Fibroblast of skin of abdomen (primary cell): ENCODE measurements at regions not wholly inside any gene's neighbourhood (a gene's known extent, or its start where the extent isn't known, plus 50 kb on each side); places are given as distances from the start of the nearest gene placed in this dataset.

Source experiments
- DNase-seq: peaks from one replicate; pipeline ENCODE4 v3.0.0-alpha.2; 2013

DNA sequence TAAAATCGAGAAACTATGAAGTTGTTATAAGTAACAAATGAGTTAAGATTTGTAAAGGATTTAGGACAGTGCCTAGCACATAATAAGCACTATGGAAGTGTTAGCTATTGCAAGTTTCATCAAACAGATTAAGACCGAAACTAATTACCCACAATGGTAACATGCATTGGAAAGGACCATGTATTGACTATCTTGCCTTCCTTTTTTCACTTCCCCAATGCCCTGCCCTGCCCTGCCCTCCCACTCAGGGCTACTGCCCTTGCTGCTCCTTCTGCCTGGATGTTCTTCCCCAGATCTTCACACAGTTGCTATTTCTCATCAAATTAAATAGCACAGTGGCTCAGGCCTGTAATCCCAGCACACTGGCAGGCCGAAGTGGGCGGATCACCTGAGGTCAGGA is 202.1 kb upstream of the PSMD7 start:
- DNase-seq = no peak

- DNase-seq = no peak
These were observed 204.3 kb upstream of the PSMD7 start for GRCh38 chr16:74092336-74092735.

GRCh38 chr16:74090871-74091270 is 205.7 kb upstream of the PSMD7 start:
- DNase-seq = no peak

GRCh38 chr16:74083541-74083940 is 213.1 kb upstream of the PSMD7 start:
- no peak for DNase-seq

DNA sequence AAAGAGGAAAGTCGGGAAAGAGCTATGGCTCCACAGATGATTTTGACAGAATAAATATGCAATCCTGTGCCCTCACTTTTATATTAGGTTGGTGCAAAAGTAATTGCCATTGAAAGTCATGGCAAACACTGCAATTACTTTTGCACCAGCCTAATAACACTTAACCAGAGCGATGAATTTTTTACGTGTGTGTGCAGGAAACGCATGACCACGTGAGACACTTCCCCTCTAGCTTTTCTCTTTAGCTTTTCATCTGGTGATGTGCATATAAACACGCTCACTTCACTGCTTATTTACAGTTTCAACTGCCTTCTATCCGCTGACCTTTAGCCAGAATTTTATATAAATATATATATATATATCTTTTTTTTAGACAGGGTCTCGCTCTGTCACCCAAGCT is 216.3 kb upstream of the PSMD7 start:
- DNase-seq = no peak

- no peak for DNase-seq
These were observed 217.4 kb upstream of the PSMD7 start for GRCh38 chr16:74079232-74079586.

GRCh38 chr16:74078511-74079231 is 217.9 kb upstream of the PSMD7 start:
- no peak for DNase-seq

DNA sequence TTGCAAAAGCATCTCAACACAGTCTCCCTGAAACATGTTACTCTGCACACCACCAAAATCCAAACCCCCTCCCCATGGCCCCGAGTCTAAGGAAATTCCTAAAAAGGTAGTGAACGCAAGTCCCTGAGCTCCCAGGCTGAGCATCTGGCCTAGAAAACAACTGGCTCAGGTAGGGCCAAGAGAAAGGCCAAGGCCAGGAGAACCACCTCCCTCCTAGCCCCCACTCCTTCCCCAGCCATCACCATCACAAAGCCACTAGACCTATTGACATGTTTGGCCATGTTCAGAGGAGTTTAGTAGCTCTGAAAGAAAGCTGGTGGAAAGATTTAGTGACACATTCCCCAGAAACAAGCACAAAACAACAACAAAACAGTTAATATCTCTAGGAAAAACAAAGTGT is 220.0 kb upstream of the PSMD7 start:
- no peak for DNase-seq

- DNase-seq = no peak
These were observed 221.2 kb upstream of the PSMD7 start for GRCh38 chr16:74075393-74075792.

DNA sequence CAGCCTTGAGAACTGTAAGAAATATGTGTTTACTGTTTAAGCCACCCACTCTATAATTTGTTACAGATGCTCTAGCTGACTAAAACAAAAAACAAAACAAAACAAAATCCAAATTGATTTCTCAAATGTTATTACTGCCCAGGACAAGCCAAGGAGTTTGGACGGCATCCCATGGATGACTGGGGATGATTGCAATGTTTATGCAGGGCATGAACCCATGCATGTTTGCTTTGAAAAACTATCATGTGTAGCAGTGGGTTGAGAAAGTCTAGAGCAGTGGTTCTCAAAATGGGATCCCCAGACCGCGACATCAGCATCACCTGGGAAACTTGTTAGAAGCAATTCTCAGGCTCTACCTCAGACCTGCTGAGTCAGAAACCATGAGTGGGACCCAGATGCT is 223.2 kb upstream of the PSMD7 start:
- DNase-seq = peak; percentile 7

DNA sequence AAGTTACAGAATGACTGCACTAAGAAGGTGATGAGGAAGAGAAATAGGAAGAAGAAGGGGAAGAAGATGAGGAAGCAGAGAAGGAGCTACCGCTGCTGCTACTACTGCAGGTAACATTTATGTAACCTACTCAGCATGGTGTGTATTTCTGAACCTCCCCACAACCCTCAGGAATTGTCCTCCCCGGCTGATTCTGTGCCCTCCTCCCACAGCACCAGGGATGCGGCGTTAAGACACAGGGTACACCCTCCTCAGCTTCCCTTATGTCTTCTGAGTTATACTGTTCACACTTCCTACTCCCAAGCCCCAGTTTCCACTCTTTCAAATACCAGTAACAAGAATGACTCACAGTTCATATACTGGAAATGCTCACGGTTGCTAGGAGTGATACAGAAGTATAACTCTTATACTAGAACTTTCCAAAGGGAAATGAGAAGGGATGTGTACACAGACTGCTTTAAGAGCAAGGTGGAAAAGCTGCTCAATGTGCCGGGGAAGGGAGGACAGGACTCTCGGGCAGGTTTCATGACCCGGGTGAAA is 224.5 kb upstream of the PSMD7 start:
- DNase-seq = no peak

- no peak for DNase-seq
These were observed 226.4 kb upstream of the PSMD7 start for GRCh38 chr16:74070237-74070636.

- DNase-seq = peak; percentile 8
These were observed 232.4 kb upstream of the PSMD7 start for GRCh38 chr16:74064120-74064735.

DNA sequence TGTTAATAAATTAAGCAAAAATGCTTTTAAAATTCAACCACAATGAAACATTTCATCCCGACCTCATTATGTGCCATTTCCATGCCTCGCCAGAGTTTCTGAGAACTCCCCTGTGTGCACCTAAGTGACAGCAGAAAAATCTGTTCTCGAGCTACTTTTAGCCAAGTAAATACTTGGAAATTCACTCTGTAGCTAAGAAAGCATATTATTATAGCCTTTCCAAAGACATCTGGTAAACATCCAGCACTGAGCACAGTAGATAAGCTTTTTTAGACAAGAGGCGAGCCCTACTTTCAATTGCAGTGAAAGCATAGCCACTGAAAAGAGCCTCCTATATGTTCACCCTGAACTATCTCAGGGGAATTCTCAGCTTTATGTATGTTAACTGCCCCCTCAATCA is 242.8 kb upstream of the PSMD7 start:
- DNase-seq = no peak

- no peak for DNase-seq
These were observed 243.3 kb upstream of the PSMD7 start for GRCh38 chr16:74053312-74053711.

DNA sequence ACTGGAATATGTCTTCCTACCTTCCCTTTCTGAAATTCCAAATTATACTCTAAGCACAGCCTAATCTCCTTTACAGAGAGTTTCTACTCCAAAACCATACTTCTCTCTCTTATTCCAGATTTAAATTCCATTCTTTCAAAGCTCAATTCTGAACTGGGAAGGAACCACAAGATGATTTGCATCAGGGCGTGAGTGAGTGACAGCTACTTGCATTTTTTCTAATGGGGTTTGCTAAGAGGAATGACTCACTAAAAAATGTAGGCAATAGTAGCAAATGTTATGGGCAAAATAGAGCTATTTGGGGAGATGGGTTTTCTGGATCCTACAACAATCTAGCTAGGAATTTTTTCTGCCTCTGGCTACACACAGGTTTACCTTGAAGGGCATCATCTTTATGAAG is 244.6 kb upstream of the PSMD7 start:
- no peak for DNase-seq

GRCh38 chr16:74049027-74049426 is 247.6 kb upstream of the PSMD7 start:
- no peak for DNase-seq

GRCh38 chr16:74046524-74046923 is 250.1 kb upstream of the PSMD7 start:
- DNase-seq = no peak

- DNase-seq = no peak
These were observed 251.1 kb upstream of the PSMD7 start for GRCh38 chr16:74045513-74045912.

GRCh38 chr16:74035816-74036215 is 260.8 kb upstream of the PSMD7 start:
- DNase-seq = peak; percentile 12

DNA sequence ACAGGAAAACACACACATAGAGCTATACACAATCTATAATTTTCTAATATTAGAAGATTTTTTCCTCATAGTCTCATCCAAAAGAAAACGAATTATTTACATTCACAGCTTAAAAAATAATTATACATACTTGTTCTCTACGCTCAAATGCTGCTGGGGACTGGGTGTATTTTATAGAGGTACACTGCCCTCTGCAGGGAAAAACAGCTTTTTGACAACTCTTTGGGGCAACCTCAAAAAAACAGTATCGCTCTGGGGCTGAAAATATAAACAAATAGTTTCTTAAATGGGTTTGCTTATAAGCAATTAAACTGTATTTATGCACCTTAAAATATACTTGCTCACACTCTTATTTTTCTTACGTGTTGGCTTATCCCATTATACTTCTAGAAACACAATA is 261.8 kb upstream of the PSMD7 start:
- DNase-seq = peak; percentile 20

- no peak for DNase-seq
These were observed 262.4 kb upstream of the PSMD7 start for GRCh38 chr16:74034200-74034599.

GRCh38 chr16:74033441-74033995 is 263.1 kb upstream of the PSMD7 start:
- DNase-seq = no peak

GRCh38 chr16:74031551-74031950 is 265.1 kb upstream of the PSMD7 start:
- DNase-seq = no peak
